Stimulated activated CD8-positive, alpha-beta memory T cell treated with anti-CD3 and anti-CD28 coated beads, Interleukin-7, amount 100 ng/mL, for 48 hours (primary cell): ENCODE measurements at regions not wholly inside any gene's neighbourhood (a gene's known extent, or its start where the extent isn't known, plus 50 kb on each side); places are given as distances from the start of the nearest gene placed in this dataset.

Experiments used
- DNase-seq, 2 donors: peaks; one replicate each; pipeline ENCODE4 v3.0.0-alpha.2; 2020; ENCODE audit warnings: low read depth in 1 of 2; ENCODE audit errors: extremely low read depth in 1 of 2

DNA sequence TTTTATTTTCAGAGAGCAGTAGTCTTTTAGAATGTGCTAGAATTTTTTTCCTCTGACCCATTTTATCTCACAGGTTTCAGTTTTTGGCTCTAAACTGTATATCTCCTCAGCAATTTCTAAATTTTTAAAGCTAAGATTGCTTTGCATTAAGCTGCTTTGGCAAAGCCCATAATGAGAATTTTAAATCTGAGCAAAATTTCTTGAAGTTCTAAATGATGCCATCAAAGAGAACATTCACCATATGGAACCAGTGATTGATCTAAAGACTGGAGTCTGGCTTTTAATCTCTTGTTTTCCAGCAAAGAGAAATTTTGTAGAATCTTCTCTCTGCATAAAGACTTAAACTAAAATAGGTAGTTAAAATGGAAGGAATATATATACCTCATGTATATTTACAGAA lies 313.6 kb downstream of the TBC1D32 start:
- no peak for DNase-seq

- no peak for DNase-seq
These were observed 325.7 kb downstream of the TBC1D32 start for GRCh38 chr6:121008553-121008952.

DNA sequence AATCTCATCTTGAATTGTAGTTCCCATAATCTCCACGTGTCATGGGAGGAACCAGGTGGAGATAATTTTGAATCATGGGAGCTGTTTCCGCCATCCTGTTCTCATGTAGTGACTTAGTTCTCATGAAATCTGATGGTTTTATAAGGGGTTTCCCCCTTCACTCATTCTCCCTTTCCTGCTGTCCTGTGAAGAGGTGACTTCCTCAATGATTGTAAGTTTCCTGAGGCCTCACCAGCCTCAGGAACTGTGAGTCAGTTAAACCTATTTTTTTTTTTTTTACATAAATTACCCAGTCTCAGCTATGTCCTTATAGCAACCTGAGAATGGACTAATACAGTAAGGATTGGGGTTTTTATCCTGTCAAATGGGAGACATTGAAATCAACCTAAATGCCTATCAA lies 328.3 kb downstream of the TBC1D32 start:
- no peak for DNase-seq

- no peak for DNase-seq
These were observed 333.9 kb downstream of the TBC1D32 start for GRCh38 chr6:121000381-121000780.

- DNase-seq: no peak
These were observed 337.9 kb downstream of the TBC1D32 start for GRCh38 chr6:120996340-120996739.

DNA sequence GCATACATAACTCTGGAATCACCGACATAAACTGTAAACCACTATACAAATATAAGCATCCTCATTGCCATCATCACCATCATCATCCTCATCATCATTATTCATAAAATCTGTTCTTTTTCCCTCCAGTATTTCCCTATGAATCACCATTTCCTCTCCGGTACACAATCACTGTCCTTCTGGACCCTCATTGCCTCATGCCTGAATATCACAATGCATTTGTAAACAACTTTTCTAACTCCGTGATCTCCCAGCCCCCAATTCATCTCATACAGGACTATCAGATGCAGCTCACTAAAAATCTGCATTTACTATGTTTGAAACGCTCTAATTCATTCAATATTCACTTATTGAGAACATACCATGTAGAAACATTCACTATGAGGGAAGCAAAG lies 339.7 kb downstream of the TBC1D32 start:
- DNase-seq: no peak

DNA sequence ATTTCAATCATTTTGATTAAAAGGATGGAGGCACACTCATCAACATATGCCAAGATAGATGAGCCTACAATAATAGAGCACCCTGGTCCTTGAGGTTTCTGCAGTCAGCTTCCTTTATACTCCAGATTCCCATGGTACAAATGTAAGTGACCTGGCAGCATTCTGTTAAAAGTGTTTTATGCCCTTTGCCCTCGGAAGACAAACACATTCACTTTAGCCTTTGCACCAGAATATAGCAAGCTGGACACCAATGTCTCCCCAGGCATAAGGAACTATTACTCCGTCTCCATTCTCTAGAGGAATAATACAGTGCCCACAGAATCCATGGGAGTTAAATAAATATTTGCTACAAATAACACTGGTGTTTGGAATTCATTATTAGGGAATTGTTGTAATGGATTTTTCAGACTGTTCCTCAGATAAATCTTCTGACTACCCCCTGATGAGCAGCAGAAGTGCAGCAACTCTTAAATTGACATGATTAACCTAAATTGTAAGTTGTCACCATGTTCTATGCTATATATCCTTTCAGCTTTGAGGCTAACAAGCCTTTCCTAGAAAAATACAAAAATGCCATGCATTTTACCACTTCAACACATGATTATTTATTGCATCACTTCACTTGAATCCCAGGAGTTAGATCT lies 340.2 kb downstream of the TBC1D32 start:
- no peak for DNase-seq

DNA sequence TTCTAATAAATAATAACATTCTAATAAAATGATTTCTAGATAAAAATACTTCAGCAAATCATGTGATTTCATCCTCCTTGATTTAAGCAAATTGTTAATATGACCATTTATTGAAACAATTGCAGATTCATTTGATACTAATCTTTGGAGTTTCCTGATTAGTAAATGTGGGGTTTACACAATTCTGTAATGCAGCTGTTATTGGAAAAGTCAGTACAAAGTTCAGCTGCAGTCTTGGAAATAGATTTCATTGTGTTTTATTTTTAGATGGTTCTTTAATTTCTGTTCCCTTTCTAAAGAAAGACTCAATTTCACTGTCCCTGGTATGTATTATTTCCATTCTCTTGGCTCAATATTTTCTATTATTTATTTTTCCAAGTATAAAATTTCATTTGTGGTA lies 342.0 kb downstream of the TBC1D32 start:
- DNase-seq: no peak

DNA sequence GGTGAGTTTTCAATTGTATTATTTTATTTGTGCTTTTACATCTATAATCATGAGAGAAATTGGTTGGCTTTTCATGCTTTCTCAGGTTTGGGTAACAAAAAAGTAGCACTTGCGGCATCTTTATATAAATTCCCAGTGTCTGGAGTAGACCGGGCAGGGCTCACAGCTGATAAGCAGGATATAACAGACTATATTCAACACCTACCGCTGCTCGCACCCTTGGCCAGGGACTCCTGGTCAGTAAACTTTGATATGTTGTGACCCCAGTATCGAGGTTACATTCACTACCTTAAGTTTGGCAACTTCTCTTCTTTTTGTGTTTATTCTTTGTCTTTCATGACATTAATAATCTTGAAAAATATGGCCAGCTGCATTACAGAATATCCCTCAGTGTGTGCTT lies 343.4 kb downstream of the TBC1D32 start:
- no peak for DNase-seq

GRCh38 chr6:120981835-120982234 lies 352.4 kb downstream of the TBC1D32 start:
- DNase-seq: no peak

DNA sequence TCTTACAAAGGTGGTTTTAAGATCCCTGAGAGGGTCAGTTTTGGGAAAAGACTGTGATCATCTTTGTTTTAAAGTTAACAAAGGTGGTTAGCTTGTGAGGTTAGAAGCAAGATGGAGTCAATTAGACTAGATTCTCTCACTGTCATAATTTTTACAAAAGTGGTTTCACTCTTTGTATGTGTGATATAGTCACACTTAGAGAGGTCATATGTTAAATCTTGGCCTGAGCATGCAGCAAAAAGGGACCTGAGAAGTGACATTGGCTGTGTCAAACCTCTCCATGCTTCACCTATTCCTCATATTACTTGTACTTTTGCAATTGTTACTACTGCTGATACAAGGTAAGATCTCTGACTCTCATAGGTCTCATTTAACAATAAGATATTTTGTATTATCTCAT lies 368.0 kb downstream of the TBC1D32 start:
- DNase-seq: no peak

DNA sequence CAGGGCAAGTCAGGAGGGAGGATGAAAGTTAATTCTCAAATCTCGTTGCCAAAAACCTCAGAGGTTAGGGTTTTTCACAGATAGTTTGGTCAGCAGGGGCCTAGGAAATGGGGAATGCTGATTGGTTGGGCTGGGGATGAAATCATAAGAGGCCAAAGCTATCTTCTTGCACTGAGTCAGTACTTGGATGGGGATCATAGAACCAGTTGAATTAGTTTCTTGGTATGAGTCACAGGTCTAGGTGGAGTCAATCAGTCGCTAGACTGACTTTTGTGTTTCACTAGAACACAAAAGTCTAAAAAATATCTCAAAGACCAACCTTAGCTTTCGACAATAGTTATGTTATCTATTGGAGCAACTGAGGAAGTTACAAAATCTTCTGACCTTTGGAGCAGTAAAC lies 368.5 kb downstream of the TBC1D32 start:
- DNase-seq: no peak

- no peak for DNase-seq
These were observed 373.5 kb downstream of the TBC1D32 start for GRCh38 chr6:120960761-120961160.

- no peak for DNase-seq
These were observed 380.2 kb downstream of the TBC1D32 start for GRCh38 chr6:120954111-120954510.

DNA sequence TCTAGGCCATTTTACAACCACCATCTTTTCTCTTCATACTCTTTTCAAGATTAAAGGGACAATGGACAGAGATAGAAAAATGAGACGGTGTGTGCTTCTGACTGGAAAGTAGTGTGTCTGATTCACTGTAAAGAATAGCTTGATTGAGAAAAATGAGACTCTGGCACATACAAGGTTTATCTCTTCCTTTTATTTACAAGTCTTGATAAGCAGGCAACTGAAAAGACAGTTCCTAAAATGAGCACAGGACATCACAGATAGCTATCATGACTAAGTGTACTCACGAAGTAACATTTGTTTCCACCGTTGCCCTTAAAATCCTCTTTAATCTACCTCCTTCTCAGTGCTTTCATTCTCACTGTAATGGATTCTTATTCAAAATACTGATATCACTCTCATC lies 383.0 kb downstream of the TBC1D32 start:
- no peak for DNase-seq

- no peak for DNase-seq
These were observed 387.2 kb downstream of the TBC1D32 start for GRCh38 chr6:120947111-120947510.

GRCh38 chr6:120945905-120946594 lies 388.2 kb downstream of the TBC1D32 start:
- no peak for DNase-seq

DNA sequence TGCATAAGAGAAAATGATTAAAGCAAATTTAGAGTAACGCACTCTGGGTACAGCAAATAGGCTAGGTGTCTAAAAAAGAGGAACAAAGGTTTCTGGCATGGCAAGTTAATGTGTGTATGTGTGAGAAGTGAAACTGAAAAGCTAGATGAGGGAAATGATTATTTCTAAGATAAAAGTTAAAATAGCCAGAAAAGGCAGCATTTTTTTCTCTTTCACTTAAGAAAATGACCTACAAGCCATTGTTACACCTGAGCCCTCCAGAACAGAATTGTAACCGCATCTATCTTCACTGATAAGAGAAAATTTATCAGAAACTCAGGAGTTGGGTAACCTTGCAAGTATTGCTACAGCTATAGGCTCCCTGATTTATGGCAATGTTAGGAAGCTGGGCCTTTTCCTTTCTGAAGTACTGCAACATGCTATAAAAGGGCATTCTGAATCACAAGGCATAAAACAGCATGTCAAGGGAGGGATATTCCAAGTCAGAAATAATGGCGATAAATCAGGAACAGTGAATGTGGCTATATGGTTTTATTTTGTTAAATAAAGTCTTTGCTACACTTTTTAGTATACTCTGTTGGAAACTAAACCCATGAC lies 395.3 kb downstream of the TBC1D32 start:
- no peak for DNase-seq

- DNase-seq: no peak
These were observed 396.0 kb downstream of the TBC1D32 start for GRCh38 chr6:120938164-120938875.

DNA sequence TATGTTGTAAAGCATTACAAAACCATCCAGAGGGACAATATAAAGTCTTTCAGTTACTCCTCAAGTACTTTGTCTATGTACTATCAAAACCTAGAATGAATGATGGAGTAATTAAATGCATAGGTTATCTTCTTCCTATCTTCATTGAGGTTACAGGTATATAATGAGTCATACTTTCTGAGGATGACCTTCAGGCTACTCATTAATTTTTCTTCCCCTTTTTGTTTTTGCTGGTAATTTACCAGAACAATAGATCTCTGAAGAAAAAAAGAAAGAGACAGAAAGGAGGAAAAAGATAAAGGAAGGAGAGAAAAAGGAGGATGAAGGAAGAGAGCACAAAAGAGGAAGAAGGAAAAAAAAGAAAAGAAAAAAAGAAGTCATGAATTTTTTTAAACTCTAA lies 398.4 kb downstream of the TBC1D32 start:
- no peak for DNase-seq

- no peak for DNase-seq
These were observed 399.3 kb downstream of the TBC1D32 start for GRCh38 chr6:120935016-120935415.
